B cell (primary cell): ENCODE measurements at regions not wholly inside any gene's neighbourhood (a gene's known extent, or its start where the extent isn't known, plus 50 kb on each side); places are given as distances from the start of the nearest gene placed in this dataset.

Experiments
- ATAC-seq: fragments of 200-7000 bp; cut with Tn5 transposase; one replicate; pipeline ENCODE4 v1.10.0; 2021; ENCODE audit warnings: low read depth, mild to moderate bottlenecking, moderate number of reproducible peaks, moderate library complexity
- CTCF ChIA-PET: fragments of 350-600 bp; sonication (Branson Sonifier 250); formaldehyde crosslinking; loops from one replicate; lab custom pipeline; 2021; ENCODE audit warnings: antibody characterized with exemption, inconsistent platforms; lab: Charles Lee
- POLR2A ChIA-PET: fragments of 350-600 bp; sonication (Branson Sonifier 250); formaldehyde crosslinking; loops from one replicate; lab custom pipeline; 2021; ENCODE audit warnings: antibody characterized with exemption; lab: Charles Lee
- DNase-seq: peaks from one replicate; pipeline ENCODE4 v3.0.0; 2013
- H2AFZ ChIP-seq: 2 replicates; pipeline ENCODE4 v1.6.1; 2012; ENCODE audit warnings: mild to moderate bottlenecking, low read depth, low read length; ENCODE audit not compliant: insufficient read depth, poor library complexity, severe bottlenecking
- H3K27ac ChIP-seq, 2 donors: 1 replicate in 1 of 2; 2 replicates in 1 of 2; pipeline ENCODE4 v1.5.1; 2012 to 2013; ENCODE audit warnings: low read length in 2 of 2, mild to moderate bottlenecking in 2 of 2, moderate library complexity in 1 of 2
- H3K27me3 ChIP-seq, 4 experiments: fragments of 200-600 bp in 1 of 4; sonication (generic) in 1 of 4; replicated peaks in 1 of 4; 1 replicate in 2 of 4; 2 replicates in 2 of 4; pipeline versions ENCODE4 v1.6.1 to v1.7.0; 2013 to 2016; ENCODE audit warnings: low read length in 3 of 4, mild to moderate bottlenecking in 2 of 4, mixed read lengths in 1 of 4, moderate library complexity in 1 of 4; ENCODE audit not compliant: insufficient read depth in 4 of 4, control insufficient read depth in 3 of 4; ENCODE audit errors: control extremely low read depth in 1 of 4
- H3K36me3 ChIP-seq, 2 experiments: replicated peaks in 1 of 2; 1 replicate in 1 of 2; 2 replicates in 1 of 2; pipeline versions ENCODE4 v1.6.1 to v1.7.1; 2013; ENCODE audit warnings: low read length in 1 of 2; ENCODE audit not compliant: insufficient read depth in 2 of 2, control insufficient read depth in 1 of 2; ENCODE audit errors: control extremely low read depth in 1 of 2, extremely low read depth in 1 of 2
- H3K4me1 ChIP-seq, 2 donors: fragments of 200-600 bp in 1 of 2; sonication (generic) in 1 of 2; 1 replicate in 1 of 2; 2 replicates in 1 of 2; pipeline versions ENCODE4 v1.5.1 to v1.6.1; 2013 to 2017; ENCODE audit warnings: low read length in 2 of 2; ENCODE audit not compliant: control insufficient read depth in 2 of 2, insufficient read depth in 2 of 2
- H3K4me2 ChIP-seq: replicated peaks from 2 replicates; pipeline ENCODE3; 2012; ENCODE audit warnings: mild to moderate bottlenecking, low read depth, low read length; ENCODE audit not compliant: poor library complexity, severe bottlenecking
- H3K4me3 ChIP-seq, 5 experiments: fragments of 200-600 bp in 1 of 5; sonication (generic) in 1 of 5; 1 replicate in 3 of 5; 2 replicates in 2 of 5; pipeline versions ENCODE4 v1.5.1 to v1.7.0; 2011 to 2016; ENCODE audit warnings: low read length in 4 of 5, mild to moderate bottlenecking in 4 of 5, low read depth in 2 of 5, control low read depth in 1 of 5, moderate library complexity in 1 of 5; ENCODE audit not compliant: insufficient read depth in 1 of 5; ENCODE audit errors: control extremely low read depth in 1 of 5, extremely low read depth in 1 of 5
- H3K79me2 ChIP-seq: fragments of 200-600 bp; sonication (generic); one replicate; pipeline ENCODE4 v1.6.0; 2016; ENCODE audit warnings: low read length; ENCODE audit not compliant: control insufficient read depth, insufficient read depth
- H3K9ac ChIP-seq: fragments of 200-600 bp; sonication (generic); 2 replicates; pipeline ENCODE4 v1.6.1; 2017; ENCODE audit warnings: mild to moderate bottlenecking, low read length, moderate library complexity
- H3K9me3 ChIP-seq, 3 donors: one replicate each; pipeline versions ENCODE4 v1.6.1 to v1.7.1; 2013; ENCODE audit warnings: low read length in 2 of 3; ENCODE audit not compliant: control insufficient read depth in 2 of 3, insufficient read depth in 1 of 3; ENCODE audit errors: control extremely low read depth in 1 of 3
- H4K20me1 ChIP-seq: 2 replicates; pipeline ENCODE4 v1.6.0; 2012; ENCODE audit warnings: mild to moderate bottlenecking, low read length; ENCODE audit not compliant: insufficient read depth, control insufficient read depth, poor library complexity, severe bottlenecking
- H3K27ac Mint-ChIP-seq: one replicate; pipeline ENCODE4 v1.8.0; 2021; ENCODE audit warnings: mixed read lengths
- H3K27me3 Mint-ChIP-seq: one replicate; pipeline ENCODE4 v1.8.0; 2021; ENCODE audit warnings: mixed read lengths
- H3K4me1 Mint-ChIP-seq: one replicate; pipeline ENCODE4 v1.8.0; 2021; ENCODE audit warnings: mixed read lengths
- H3K4me3 Mint-ChIP-seq: one replicate; pipeline ENCODE4 v1.8.0; 2021; ENCODE audit warnings: mixed read lengths
- H3K9me3 Mint-ChIP-seq: one replicate; pipeline ENCODE4 v1.8.0; 2022; ENCODE audit warnings: mixed read lengths; ENCODE audit not compliant: insufficient read depth
- CTCF ChIP-seq: fragments of 200-600 bp; IDR thresholded peaks from one replicate; pipeline ENCODE4 v1.8.0; 2022; ENCODE audit warnings: antibody characterized with exemption, mild to moderate bottlenecking
- EZH2 ChIP-seq: IDR thresholded peaks from 2 replicates; pipeline ENCODE4 v1.6.1; 2012; ENCODE audit warnings: borderline replicate concordance, low read depth, mild to moderate bottlenecking, moderate library complexity, low read length; ENCODE audit not compliant: insufficient read depth, poor library complexity, severe bottlenecking
- WGBS: methylation state at CpG from one replicate; pipeline ENCODE4 v1.1.5; 2013; ENCODE audit warnings: missing lambda C conversion rate; ENCODE audit not compliant: insufficient coverage; 5-methylcytosine and 5-hydroxymethylcytosine counted together
- intact Hi-C: fragments of 100-400 bp; cut with micrococcal nuclease; formaldehyde crosslinking; loops from one replicate; pipeline ENCODE4 v1.10.0; 2022

- H3K27ac Mint-ChIP-seq: no peak overlapping the region
- Histone ChIP-seq H3K4me1 (peaks cover 9 to 14% of the 10 kb centered on the region in 2 donors), H3K27ac (no peak overlapping the region), H3K4me3 (no peak overlapping the region), H3K27me3 (no peaks in the 10 kb centered on the region), H3K36me3 (no peaks in the 10 kb centered on the region), H3K4me2 (no peak overlapping the region), H4K20me1 (no peaks in the 10 kb centered on the region), H2AFZ (no peak overlapping the region), H3K9ac (no peak overlapping the region), H3K9me3 (no peaks in the 10 kb centered on the region), H3K79me2 (no peaks in the 10 kb centered on the region)
- ChIA-PET POLR2A (no interaction called here), CTCF (interaction anchor here (1.0 kb wide), 1 partner anchor 26 kb away, joined by 3 read pairs; no protein-coding TSS in a partner anchor)
- peaks cover 27% of the 10 kb centered on the region for H3K4me1 Mint-ChIP-seq
- ATAC-seq: no peak
- DNase-seq: no peak
- peaks cover 4% of the 10 kb centered on the region for H3K27me3 Mint-ChIP-seq
- TF ChIP-seq CTCF (no peak), EZH2 (no peak)
- H3K9me3 Mint-ChIP-seq: no peaks in the 10 kb centered on the region
- intact Hi-C loops: loop anchor here (10.0 kb wide), 1 partner anchor 60 kb away; no protein-coding TSS in a partner anchor
- no peak overlapping the region for H3K4me3 Mint-ChIP-seq
- WGBS: 100% methylated on average over 1 of the region's 3 CpGs
Measured at GRCh38 chr6:15874821-15875220, 212.0 kb upstream of the DTNBP1 start.

- no peaks in the 10 kb centered on the region for H3K9me3 Mint-ChIP-seq
- peaks cover 22% of the 10 kb centered on the region for H3K4me1 Mint-ChIP-seq
- no peak overlapping the region for H3K4me3 Mint-ChIP-seq
- Histone ChIP-seq H3K4me2 (no peak overlapping the region), H3K9ac (no peak overlapping the region), H3K4me3 (no peak overlapping the region), H4K20me1 (no peaks in the 10 kb centered on the region), H3K27me3 (no peaks in the 10 kb centered on the region), H3K27ac (no peak overlapping the region), H2AFZ (no peak overlapping the region), H3K9me3 (no peaks in the 10 kb centered on the region), H3K4me1 (peaks cover 4 to 9% of the 10 kb centered on the region in 2 donors), H3K36me3 (no peaks in the 10 kb centered on the region), H3K79me2 (no peaks in the 10 kb centered on the region)
- TF ChIP-seq EZH2 (no peak), CTCF (no peak)
- no peak for DNase-seq
- POLR2A ChIA-PET: no interaction called here
- 83% methylated on average over 1 of the region's 2 CpGs for WGBS
- no peak for ATAC-seq
- no peak overlapping the region for H3K27ac Mint-ChIP-seq
- H3K27me3 Mint-ChIP-seq: peaks cover 4% of the 10 kb centered on the region
- CTCF ChIA-PET: interaction anchor here (1.0 kb wide), 1 partner anchor 26 kb away, joined by 3 read pairs; no protein-coding TSS in a partner anchor
- intact Hi-C loops: loop anchor here (10.0 kb wide), 1 partner anchor 60 kb away; no protein-coding TSS in a partner anchor
Measured at GRCh38 chr6:15874326-15874725, 211.5 kb upstream of the DTNBP1 start.
